ENCODE measurements at regions not wholly inside any gene's neighbourhood (a gene's known extent, or its start where the extent isn't known, plus 50 kb on each side); places are given as distances from the start of the nearest gene placed in this dataset.
"Not testable (repeated sequence)": the region's sequence is repeated elsewhere in the genome, so short reads cannot be mapped to it uniquely, and the experiment has no call there.

GRCh38 chr22:44622147-44622427, 79.9 kb upstream of the PRR5 start:
- H3K27me3 Mint-ChIP-seq, result peaks cover 10% of the 10 kb centered on the region
- H3K4me3 Mint-ChIP-seq, result no peak overlapping the region
- no peaks in the 10 kb centered on the region for H3K9me3 Mint-ChIP-seq
- no peak overlapping the region for H3K27ac Mint-ChIP-seq
- peaks cover 0 to 3% (median 0%) of the 10 kb centered on the region in 3 donors for H3K4me1 Mint-ChIP-seq
- H3K36me3 Mint-ChIP-seq, result no peaks in the 10 kb centered on the region

DNA sequence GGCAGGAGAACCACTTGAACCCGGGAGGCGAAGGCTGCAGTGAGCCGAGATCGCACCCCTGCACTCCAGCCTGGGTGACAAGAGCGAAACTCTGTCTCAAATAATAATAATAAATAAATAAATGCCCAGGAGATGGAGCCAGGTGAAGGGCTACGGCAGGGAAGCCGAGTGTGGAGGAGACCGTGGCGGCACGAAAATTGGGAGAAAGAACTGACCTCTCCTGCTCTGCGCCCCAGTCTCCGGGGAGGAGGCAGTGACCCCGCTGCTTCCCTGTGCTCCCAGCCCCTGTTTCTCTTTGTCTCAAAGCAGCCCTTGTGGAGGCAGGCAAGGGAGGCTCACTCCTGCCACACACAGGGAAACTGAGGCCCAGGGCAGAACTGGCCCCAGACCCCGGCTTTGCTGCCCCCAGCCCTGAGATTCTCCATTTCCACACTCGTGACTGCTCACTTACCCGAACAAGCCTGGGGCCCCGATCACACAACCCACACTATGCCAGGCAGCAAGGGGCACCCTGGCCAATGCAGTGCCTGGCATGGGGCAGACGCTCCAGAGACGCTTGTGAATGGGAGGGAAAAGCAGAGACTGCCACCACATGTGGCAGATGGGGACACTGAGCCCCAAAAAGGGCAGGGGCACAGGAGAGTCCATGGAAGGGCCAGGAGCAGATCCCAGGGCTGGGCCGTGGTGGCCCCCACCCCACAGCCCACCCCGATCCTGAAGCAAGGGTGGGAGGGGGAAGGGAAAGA, 80.4 kb upstream of the PRR5 start:
- peaks cover 10% of the 10 kb centered on the region for H3K27me3 Mint-ChIP-seq
- H3K36me3 Mint-ChIP-seq, result no peaks in the 10 kb centered on the region
- H3K4me1 Mint-ChIP-seq, result peaks cover 0 to 3% (median 0%) of the 10 kb centered on the region in 3 donors
- no peaks in the 10 kb centered on the region for H3K9me3 Mint-ChIP-seq
- peak overlapping the region in 1 of 4 donors; percentile 7 for H3K4me3 Mint-ChIP-seq
- no peak overlapping the region for H3K27ac Mint-ChIP-seq

- Mint-ChIP-seq H3K4me3 (peak overlapping the region in 1 of 4 donors; percentile 7), H3K27me3 (peaks cover 10% of the 10 kb centered on the region), H3K36me3 (no peaks in the 10 kb centered on the region), H3K27ac (peak overlapping the region in 1 of 3 donors; percentile 83), H3K9me3 (no peaks in the 10 kb centered on the region), H3K4me1 (no peaks in the 10 kb centered on the region)
Measured at GRCh38 chr22:44620841-44621257, 81.2 kb upstream of the PRR5 start.

- Mint-ChIP-seq H3K9me3 (peaks cover 0 to 2% (median 0%) of the 10 kb centered on the region in 3 donors), H3K27me3 (peaks cover 10% of the 10 kb centered on the region), H3K36me3 (no peaks in the 10 kb centered on the region), H3K27ac (peak overlapping the region in 1 of 3 donors; percentile 83), H3K4me1 (peaks cover 0 to 1% (median 0%) of the 10 kb centered on the region in 3 donors), H3K4me3 (no peak overlapping the region)
Measured at GRCh38 chr22:44620129-44620840, 81.7 kb upstream of the PRR5 start.

- not testable (repeated sequence) for H3K4me1 Mint-ChIP-seq, H3K36me3 Mint-ChIP-seq, H3K27me3 Mint-ChIP-seq, H3K4me3 Mint-ChIP-seq, H3K27ac Mint-ChIP-seq, H3K9me3 Mint-ChIP-seq
Measured at GRCh38 chr22:44619560-44620128, 82.4 kb upstream of the PRR5 start.

DNA sequence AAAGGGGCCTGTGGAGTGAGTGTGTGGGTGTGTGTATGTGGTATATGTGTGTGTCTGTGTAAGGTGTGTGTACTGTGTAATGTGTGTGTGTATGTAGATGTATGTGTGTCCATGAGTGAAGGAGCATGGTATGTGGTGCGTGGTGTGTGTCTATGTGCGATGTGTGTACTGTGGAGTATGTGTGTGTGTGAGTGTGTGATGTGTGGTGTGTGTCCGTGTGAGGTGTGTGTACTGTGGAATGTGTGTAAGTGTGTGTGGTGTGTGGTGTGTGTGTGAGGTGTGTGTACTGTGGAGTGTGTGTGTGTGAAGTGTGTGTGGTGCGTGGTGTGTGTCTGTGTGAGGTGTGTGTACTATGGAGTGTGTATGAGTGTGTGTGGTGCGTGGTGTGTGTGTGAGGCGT, 83.1 kb upstream of the PRR5 start:
- H3K9me3 Mint-ChIP-seq, H3K27me3 Mint-ChIP-seq, H3K4me3 Mint-ChIP-seq, H3K4me1 Mint-ChIP-seq, H3K36me3 Mint-ChIP-seq, H3K27ac Mint-ChIP-seq: not testable (repeated sequence)

- H3K9me3 Mint-ChIP-seq, result peaks cover 2 to 7% (median 5%) of the 10 kb centered on the region in 3 donors
- no peak overlapping the region for H3K4me3 Mint-ChIP-seq
- peaks cover 0 to 2% (median 0%) of the 10 kb centered on the region in 3 donors for H3K4me1 Mint-ChIP-seq
- H3K27me3 Mint-ChIP-seq, result peaks cover 10% of the 10 kb centered on the region
- H3K36me3 Mint-ChIP-seq, result no peaks in the 10 kb centered on the region
- no peak overlapping the region for H3K27ac Mint-ChIP-seq
Measured at GRCh38 chr22:44618400-44618799, 83.6 kb upstream of the PRR5 start.

DNA sequence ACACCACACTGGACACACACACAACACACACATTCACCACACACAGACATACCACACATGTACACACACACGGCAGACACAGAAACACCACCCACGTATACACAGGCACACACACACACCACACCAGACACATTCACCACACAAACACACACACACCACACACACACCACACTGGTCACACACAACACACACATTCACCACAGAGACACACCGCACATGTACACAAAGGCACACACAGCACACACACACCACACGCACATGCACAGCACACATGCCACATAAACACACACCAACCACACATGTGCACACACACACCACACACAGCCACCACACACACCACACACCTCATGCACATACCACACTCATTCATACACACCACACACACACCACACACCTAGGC, 84.2 kb upstream of the PRR5 start:
- H3K9me3 Mint-ChIP-seq, result peaks cover 2 to 7% (median 5%) of the 10 kb centered on the region in 3 donors
- H3K36me3 Mint-ChIP-seq, result no peaks in the 10 kb centered on the region
- H3K27me3 Mint-ChIP-seq, result peaks cover 10% of the 10 kb centered on the region
- H3K4me3 Mint-ChIP-seq, result no peak overlapping the region
- H3K27ac Mint-ChIP-seq, result no peak overlapping the region
- peaks cover 0 to 2% (median 0%) of the 10 kb centered on the region in 3 donors for H3K4me1 Mint-ChIP-seq

DNA sequence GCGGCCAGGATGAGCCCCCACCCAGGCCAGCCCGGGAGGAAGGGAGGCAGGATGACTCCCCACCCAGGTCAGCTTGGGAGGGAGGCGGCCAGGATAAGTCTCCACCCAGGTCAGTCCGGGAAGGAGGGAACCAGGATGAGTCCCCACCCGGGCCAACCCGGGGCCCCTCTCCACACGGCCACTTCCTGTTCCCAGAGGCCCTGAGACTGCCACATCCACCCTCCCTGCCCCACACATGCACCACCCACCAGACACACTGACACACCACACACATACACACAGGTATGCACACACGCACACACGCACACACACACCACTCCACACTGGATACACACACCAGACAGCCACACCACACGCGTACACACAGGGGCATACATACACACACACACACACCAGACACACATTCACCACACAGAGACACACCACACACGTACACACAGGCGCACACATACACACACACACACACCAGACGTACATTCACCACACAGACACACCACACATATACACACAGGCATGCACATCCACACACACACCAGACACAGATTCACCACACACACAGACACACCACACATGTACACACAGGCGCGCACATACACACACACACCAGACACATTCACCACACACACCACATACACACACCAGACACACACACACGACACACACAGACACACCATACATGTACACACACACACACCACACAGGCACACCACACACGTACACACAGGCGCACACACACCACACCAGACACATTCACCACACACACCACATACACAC, 84.9 kb upstream of the PRR5 start:
- Mint-ChIP-seq H3K27me3 (peaks cover 10% of the 10 kb centered on the region), H3K36me3 (no peaks in the 10 kb centered on the region), H3K9me3 (peaks cover 2 to 7% (median 5%) of the 10 kb centered on the region in 3 donors), H3K4me1 (peaks cover 0 to 2% (median 0%) of the 10 kb centered on the region in 3 donors), H3K27ac (no peak overlapping the region), H3K4me3 (no peak overlapping the region)

- Mint-ChIP-seq H3K27me3 (peaks cover 7% of the 10 kb centered on the region), H3K4me3 (no peak overlapping the region), H3K4me1 (peaks cover 0 to 2% (median 0%) of the 10 kb centered on the region in 3 donors), H3K27ac (no peak overlapping the region), H3K36me3 (no peaks in the 10 kb centered on the region), H3K9me3 (peaks cover 2 to 7% (median 5%) of the 10 kb centered on the region in 3 donors)
Measured at GRCh38 chr22:44616461-44616860, 85.5 kb upstream of the PRR5 start.

- Mint-ChIP-seq H3K9me3 (peaks cover 2 to 9% (median 5%) of the 10 kb centered on the region in 3 donors), H3K27ac (no peak overlapping the region), H3K36me3 (no peaks in the 10 kb centered on the region), H3K4me1 (peaks cover 0 to 2% (median 0%) of the 10 kb centered on the region in 3 donors), H3K4me3 (no peak overlapping the region), H3K27me3 (peaks cover 3% of the 10 kb centered on the region)
Measured at GRCh38 chr22:44615602-44616180, 86.3 kb upstream of the PRR5 start.

- H3K4me1 Mint-ChIP-seq, result peaks cover 0 to 4% (median 0%) of the 10 kb centered on the region in 3 donors
- peaks cover 4 to 11% (median 7%) of the 10 kb centered on the region in 3 donors for H3K9me3 Mint-ChIP-seq
- peak overlapping the region in 1 of 3 donors; percentile 41 for H3K27ac Mint-ChIP-seq
- no peaks in the 10 kb centered on the region for H3K27me3 Mint-ChIP-seq
- no peaks in the 10 kb centered on the region for H3K36me3 Mint-ChIP-seq
- H3K4me3 Mint-ChIP-seq, result no peak overlapping the region
Measured at GRCh38 chr22:44615146-44615545, 86.9 kb upstream of the PRR5 start.

GRCh38 chr22:44613196-44613595, 88.8 kb upstream of the PRR5 start:
- no peak overlapping the region for H3K4me3 Mint-ChIP-seq
- no peaks in the 10 kb centered on the region for H3K27me3 Mint-ChIP-seq
- H3K27ac Mint-ChIP-seq, result no peak overlapping the region
- peaks cover 0 to 4% (median 0%) of the 10 kb centered on the region in 3 donors for H3K4me1 Mint-ChIP-seq
- peaks cover 5 to 16% (median 8%) of the 10 kb centered on the region in 3 donors for H3K9me3 Mint-ChIP-seq
- H3K36me3 Mint-ChIP-seq, result no peaks in the 10 kb centered on the region

DNA sequence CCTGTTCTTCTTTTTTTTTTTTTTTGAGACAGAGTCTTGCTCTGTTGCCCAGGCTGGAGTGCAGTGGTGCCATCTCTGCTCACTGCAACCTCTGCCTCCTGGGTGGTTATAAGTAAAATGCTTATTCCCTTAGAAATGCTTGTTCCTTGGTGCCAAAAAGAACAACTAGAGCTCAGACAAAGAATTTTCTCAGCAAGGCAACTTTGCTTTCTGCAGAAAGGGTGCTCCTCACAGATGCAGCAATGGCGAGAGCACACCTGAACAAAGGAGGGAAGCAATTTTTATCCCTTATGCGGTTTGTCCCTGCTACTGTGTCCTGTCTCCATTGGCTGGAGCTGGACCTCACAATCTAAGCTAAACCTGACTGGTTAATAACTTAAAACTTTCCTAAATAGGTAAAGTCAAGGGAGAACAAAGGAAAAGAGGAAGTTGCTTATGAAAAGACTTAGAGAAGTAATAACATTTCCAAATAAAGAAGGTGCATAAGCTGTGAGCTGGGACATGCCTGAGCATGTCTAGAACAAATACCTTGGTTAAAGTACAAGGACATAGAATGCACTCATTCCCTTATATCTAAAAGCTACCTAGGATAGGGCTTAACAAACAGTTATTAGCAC, 90.0 kb upstream of the PRR5 start:
- Mint-ChIP-seq H3K4me3 (no peak overlapping the region), H3K27ac (no peak overlapping the region), H3K4me1 (peaks cover 0 to 4% (median 0%) of the 10 kb centered on the region in 3 donors), H3K36me3 (no peaks in the 10 kb centered on the region), H3K27me3 (peaks cover under 1% of the 10 kb centered on the region), H3K9me3 (peaks cover 5 to 16% (median 8%) of the 10 kb centered on the region in 3 donors)

Data from IgD-negative memory B cell (primary cell).